Progenitor cell of endocrine pancreas (in vitro differentiated cells): ENCODE measurements at regions not wholly inside any gene's neighbourhood (a gene's known extent, or its start where the extent isn't known, plus 50 kb on each side); places are given as distances from the start of the nearest gene placed in this dataset.

ENCODE experiments used
- DNase-seq: peaks from one replicate; pipeline ENCODE4 v3.0.0; 2021; ENCODE audit warnings: low spot score; ENCODE audit not compliant: unreplicated experiment
- H3K27ac Mint-ChIP-seq: 2 replicates; pipeline ENCODE4 v1.8.0; 2021; ENCODE audit warnings: mild to moderate bottlenecking, moderate library complexity, mixed read lengths
- H3K27me3 Mint-ChIP-seq: 2 replicates; pipeline ENCODE4 v1.8.0; 2021; ENCODE audit warnings: mixed read lengths
- H3K36me3 Mint-ChIP-seq: 2 replicates; pipeline ENCODE4 v1.8.0; 2022; ENCODE audit warnings: mixed read lengths; ENCODE audit not compliant: insufficient read depth
- H3K4me1 Mint-ChIP-seq: 2 replicates; pipeline ENCODE4 v1.8.0; 2021; ENCODE audit warnings: low read depth, mixed read lengths
- H3K4me3 Mint-ChIP-seq: 2 replicates; pipeline ENCODE4 v1.8.0; 2021; ENCODE audit warnings: low read depth, mild to moderate bottlenecking, moderate library complexity, mixed read lengths
- H3K9me3 Mint-ChIP-seq: 2 replicates; pipeline ENCODE4 v1.8.0; 2021; ENCODE audit warnings: low read depth, mixed read lengths
- TF ChIP-seq, protein P1 (sequence below): fragments of 200-600 bp; sonication (generic); IDR thresholded peaks from one replicate; pipeline ENCODE4 v1.5.0; 2021; ENCODE audit warnings: antibody characterized with exemption, mild to moderate bottlenecking; ENCODE audit not compliant: unreplicated experiment

DNA sequence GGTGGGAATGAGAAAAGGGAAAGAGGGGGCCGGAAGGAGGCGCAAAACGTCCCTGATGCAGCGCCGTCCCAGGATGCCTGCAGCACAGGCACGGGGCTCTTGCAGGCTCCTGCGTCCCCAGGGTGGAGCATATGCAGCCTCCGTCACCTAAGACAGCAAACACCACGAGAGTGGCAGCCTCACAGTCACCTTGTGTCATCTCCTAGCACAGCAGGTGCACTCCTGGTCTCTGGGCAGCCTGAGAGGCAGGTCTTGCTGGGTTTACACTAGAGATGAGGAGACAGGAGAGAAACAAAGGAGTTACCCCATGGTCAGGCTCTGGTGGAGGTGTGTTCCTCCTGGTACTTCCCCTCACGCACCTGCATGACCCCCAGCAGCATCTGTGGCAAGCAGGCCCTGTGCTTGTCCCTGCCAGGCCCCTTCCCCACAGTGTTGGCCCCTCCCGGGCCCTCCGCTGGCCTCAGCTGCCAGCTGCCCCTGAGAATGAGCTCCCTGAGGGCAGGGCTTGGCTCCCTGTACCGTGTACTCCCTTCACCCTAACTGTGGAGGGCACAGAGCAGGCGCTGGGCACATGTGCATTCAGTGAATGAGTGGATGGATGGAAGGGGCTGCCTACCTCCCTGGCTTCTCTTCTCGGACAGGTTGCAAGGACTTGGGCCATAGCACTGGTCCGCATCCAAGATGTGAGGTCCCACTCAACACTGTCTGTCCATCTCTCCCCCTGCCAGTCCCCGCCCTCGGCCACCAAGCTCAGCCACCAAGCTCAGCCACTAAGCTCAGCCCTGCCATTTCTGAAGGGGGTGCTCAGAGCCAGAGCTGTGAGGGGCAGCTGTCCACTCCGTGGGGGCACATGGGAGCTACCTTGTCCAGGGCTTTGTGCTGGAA, 988.6 kb downstream of the BRD1 start:
- DNase-seq, result no peak
- no peak overlapping the region for H3K27ac Mint-ChIP-seq
- H3K9me3 Mint-ChIP-seq, result no peaks in the 10 kb centered on the region
- no peaks in the 10 kb centered on the region for H3K4me1 Mint-ChIP-seq
- TF ChIP-seq, protein P1, sequence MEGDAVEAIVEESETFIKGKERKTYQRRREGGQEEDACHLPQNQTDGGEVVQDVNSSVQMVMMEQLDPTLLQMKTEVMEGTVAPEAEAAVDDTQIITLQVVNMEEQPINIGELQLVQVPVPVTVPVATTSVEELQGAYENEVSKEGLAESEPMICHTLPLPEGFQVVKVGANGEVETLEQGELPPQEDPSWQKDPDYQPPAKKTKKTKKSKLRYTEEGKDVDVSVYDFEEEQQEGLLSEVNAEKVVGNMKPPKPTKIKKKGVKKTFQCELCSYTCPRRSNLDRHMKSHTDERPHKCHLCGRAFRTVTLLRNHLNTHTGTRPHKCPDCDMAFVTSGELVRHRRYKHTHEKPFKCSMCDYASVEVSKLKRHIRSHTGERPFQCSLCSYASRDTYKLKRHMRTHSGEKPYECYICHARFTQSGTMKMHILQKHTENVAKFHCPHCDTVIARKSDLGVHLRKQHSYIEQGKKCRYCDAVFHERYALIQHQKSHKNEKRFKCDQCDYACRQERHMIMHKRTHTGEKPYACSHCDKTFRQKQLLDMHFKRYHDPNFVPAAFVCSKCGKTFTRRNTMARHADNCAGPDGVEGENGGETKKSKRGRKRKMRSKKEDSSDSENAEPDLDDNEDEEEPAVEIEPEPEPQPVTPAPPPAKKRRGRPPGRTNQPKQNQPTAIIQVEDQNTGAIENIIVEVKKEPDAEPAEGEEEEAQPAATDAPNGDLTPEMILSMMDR, result no peak
- H3K4me3 Mint-ChIP-seq, result no peak overlapping the region
- peaks cover 28% of the 10 kb centered on the region for H3K27me3 Mint-ChIP-seq
- no peaks in the 10 kb centered on the region for H3K36me3 Mint-ChIP-seq

- H3K4me1 Mint-ChIP-seq, result no peaks in the 10 kb centered on the region
- TF ChIP-seq, protein P1, result no peak
- peaks cover 28% of the 10 kb centered on the region for H3K27me3 Mint-ChIP-seq
- H3K9me3 Mint-ChIP-seq, result no peaks in the 10 kb centered on the region
- no peaks in the 10 kb centered on the region for H3K36me3 Mint-ChIP-seq
- no peak overlapping the region for H3K27ac Mint-ChIP-seq
- no peak overlapping the region for H3K4me3 Mint-ChIP-seq
- DNase-seq, result no peak
Measured at GRCh38 chr22:48838376-48838775, 989.3 kb downstream of the BRD1 start.

- no peaks in the 10 kb centered on the region for H3K9me3 Mint-ChIP-seq
- no peaks in the 10 kb centered on the region for H3K4me1 Mint-ChIP-seq
- H3K4me3 Mint-ChIP-seq, result no peak overlapping the region
- DNase-seq, result no peak
- no peaks in the 10 kb centered on the region for H3K36me3 Mint-ChIP-seq
- H3K27ac Mint-ChIP-seq, result no peak overlapping the region
- TF ChIP-seq, protein P1, result no peak
- H3K27me3 Mint-ChIP-seq, result peaks cover 24% of the 10 kb centered on the region
Measured at GRCh38 chr22:48837341-48837935, 990.2 kb downstream of the BRD1 start.

GRCh38 chr22:48836673-48837340, 990.9 kb downstream of the BRD1 start:
- H3K4me3 Mint-ChIP-seq, result no peak overlapping the region
- H3K27me3 Mint-ChIP-seq, result peaks cover 24% of the 10 kb centered on the region
- H3K36me3 Mint-ChIP-seq, result no peaks in the 10 kb centered on the region
- no peaks in the 10 kb centered on the region for H3K9me3 Mint-ChIP-seq
- no peak overlapping the region for H3K27ac Mint-ChIP-seq
- TF ChIP-seq, protein P1, result no peak
- no peaks in the 10 kb centered on the region for H3K4me1 Mint-ChIP-seq
- no peak for DNase-seq
